Activated CD8-positive, alpha-beta T cell treated with anti-CD3 and anti-CD28 coated beads for 36 hours (primary cell): ENCODE measurements at regions not wholly inside any gene's neighbourhood (a gene's known extent, or its start where the extent isn't known, plus 50 kb on each side); places are given as distances from the start of the nearest gene placed in this dataset.

Experiments used
- ATAC-seq: fragments of 200-7000 bp; cut with Tn5 transposase; one replicate; pipeline ENCODE4 v1.10.0; 2021; ENCODE audit warnings: mild to moderate bottlenecking, moderate library complexity
- CTCF ChIA-PET: fragments of 350-600 bp; sonication (Branson Sonifier 250); formaldehyde crosslinking; loops from one replicate; lab custom pipeline; 2021; ENCODE audit warnings: antibody characterized with exemption; lab: Charles Lee
- POLR2A ChIA-PET: fragments of 350-600 bp; sonication (Branson Sonifier 250); formaldehyde crosslinking; loops from one replicate; lab custom pipeline; 2021; ENCODE audit warnings: antibody characterized with exemption; lab: Charles Lee
- DNase-seq: peaks from one replicate; pipeline ENCODE4 v3.0.0-alpha.2; 2020
- H3K27ac Mint-ChIP-seq: one replicate; pipeline ENCODE4 v1.8.0; 2021; ENCODE audit warnings: mild to moderate bottlenecking, mixed read lengths
- H3K27me3 Mint-ChIP-seq: one replicate; pipeline ENCODE4 v1.8.0; 2021; ENCODE audit warnings: mixed read lengths
- H3K36me3 Mint-ChIP-seq: one replicate; pipeline ENCODE4 v1.8.0; 2021; ENCODE audit warnings: low read depth, mixed read lengths
- H3K4me1 Mint-ChIP-seq: one replicate; pipeline ENCODE4 v1.8.0; 2021; ENCODE audit warnings: low read depth, mixed read lengths
- H3K4me3 Mint-ChIP-seq: one replicate; pipeline ENCODE4 v1.8.0; 2021; ENCODE audit warnings: mild to moderate bottlenecking, moderate library complexity, mixed read lengths
- H3K9me3 Mint-ChIP-seq: one replicate; pipeline ENCODE4 v1.8.0; 2021; ENCODE audit warnings: mixed read lengths
- intact Hi-C: fragments of 100-400 bp; cut with micrococcal nuclease; formaldehyde crosslinking; loops from one replicate; pipeline ENCODE4 v1.10.0; 2022
- TF ChIP-seq, protein P1 (sequence below): fragments of 200-600 bp; IDR thresholded peaks from one replicate; pipeline ENCODE4 v1.8.0; 2022; ENCODE audit warnings: antibody characterized with exemption, mild to moderate bottlenecking

DNA sequence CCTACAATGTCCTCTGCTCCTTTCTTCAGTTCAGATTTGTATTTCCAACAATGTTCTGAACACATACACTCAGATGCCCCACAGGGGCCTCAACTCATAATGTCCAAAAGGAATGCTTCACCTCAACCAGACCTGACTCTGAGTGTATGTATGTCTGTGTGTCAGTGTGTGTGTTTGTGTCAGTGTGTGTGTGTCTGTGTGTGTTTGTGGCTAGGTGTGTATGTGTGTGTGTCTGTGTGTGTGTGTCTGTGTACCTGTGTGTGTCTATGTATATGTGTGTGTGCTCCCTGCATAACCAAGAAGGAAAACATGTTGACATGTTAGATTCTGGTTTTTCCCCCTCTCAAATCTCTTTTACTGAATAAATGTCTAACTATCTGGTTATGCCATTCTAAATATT, 87.3 kb upstream of the PCSK1 start:
- ATAC-seq, result no peak
- H3K36me3 Mint-ChIP-seq, result no peaks in the 10 kb centered on the region
- no peak overlapping the region for H3K27ac Mint-ChIP-seq
- POLR2A ChIA-PET, result no interaction called here
- H3K9me3 Mint-ChIP-seq, result no peaks in the 10 kb centered on the region
- intact Hi-C loops, result no loop called here
- CTCF ChIA-PET, result no interaction called here
- no peak overlapping the region for H3K4me3 Mint-ChIP-seq
- no peaks in the 10 kb centered on the region for H3K4me1 Mint-ChIP-seq
- DNase-seq, result no peak
- H3K27me3 Mint-ChIP-seq, result no peaks in the 10 kb centered on the region
- TF ChIP-seq, protein P1, sequence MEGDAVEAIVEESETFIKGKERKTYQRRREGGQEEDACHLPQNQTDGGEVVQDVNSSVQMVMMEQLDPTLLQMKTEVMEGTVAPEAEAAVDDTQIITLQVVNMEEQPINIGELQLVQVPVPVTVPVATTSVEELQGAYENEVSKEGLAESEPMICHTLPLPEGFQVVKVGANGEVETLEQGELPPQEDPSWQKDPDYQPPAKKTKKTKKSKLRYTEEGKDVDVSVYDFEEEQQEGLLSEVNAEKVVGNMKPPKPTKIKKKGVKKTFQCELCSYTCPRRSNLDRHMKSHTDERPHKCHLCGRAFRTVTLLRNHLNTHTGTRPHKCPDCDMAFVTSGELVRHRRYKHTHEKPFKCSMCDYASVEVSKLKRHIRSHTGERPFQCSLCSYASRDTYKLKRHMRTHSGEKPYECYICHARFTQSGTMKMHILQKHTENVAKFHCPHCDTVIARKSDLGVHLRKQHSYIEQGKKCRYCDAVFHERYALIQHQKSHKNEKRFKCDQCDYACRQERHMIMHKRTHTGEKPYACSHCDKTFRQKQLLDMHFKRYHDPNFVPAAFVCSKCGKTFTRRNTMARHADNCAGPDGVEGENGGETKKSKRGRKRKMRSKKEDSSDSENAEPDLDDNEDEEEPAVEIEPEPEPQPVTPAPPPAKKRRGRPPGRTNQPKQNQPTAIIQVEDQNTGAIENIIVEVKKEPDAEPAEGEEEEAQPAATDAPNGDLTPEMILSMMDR, result no peak

GRCh38 chr5:96522635-96523355, 89.7 kb upstream of the PCSK1 start:
- Mint-ChIP-seq H3K27ac (no peak overlapping the region), H3K4me3 (no peak overlapping the region), H3K4me1 (no peaks in the 10 kb centered on the region), H3K36me3 (no peaks in the 10 kb centered on the region), H3K9me3 (no peaks in the 10 kb centered on the region), H3K27me3 (no peaks in the 10 kb centered on the region)
- ChIA-PET POLR2A (no interaction called here), CTCF (interaction anchor here (1.0 to 2.5 kb wide), 2 partner anchors 11 to 79 kb away, joined by 3 to 7 read pairs; no protein-coding TSS in a partner anchor)
- DNase-seq (no peak), ATAC-seq (no peak)
- intact Hi-C loops, result no loop called here
- TF ChIP-seq, protein P1, result no peak

DNA sequence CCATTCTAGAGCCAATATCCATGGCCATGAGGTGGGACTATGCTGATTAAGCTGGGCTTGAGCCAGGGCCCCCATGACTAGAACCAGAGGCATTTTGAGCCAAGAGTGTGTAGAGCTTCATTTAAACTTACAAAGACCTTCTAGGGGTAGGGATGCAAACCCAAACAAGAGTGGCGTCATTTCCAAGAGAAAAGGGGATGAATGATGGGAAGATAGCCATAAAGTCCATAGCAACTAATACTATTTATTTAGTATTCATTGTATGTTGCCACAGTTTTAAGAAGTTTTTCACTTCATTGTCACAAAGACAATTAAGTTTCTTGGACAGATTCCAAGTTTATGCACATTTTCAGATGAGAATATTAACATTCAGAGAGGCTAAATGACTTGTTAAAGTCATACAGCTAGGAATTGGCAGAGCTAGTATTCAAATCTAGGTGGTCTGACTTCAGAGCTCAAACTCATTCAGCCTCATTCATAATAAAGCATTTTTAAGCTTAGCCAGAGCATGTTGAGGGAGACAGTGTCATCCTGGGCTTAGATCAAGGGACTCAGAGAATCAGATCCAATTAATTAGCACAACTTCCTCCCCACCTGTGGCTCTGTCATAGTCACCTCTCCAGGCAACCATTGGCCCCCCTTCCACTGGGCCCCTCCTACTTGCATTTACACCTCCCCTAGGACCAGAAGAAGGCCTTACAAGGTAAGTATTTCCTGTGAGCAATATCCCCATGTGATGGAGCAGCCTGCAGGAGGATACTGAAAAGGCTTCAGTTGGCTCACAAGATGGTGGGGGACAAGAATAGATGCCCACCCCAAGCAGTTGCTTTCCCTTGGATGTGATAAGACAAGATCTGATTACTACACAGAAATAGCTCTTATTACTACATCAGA, 95.0 kb upstream of the PCSK1 start:
- DNase-seq (peak; percentile 24), ATAC-seq (peak; percentile 86)
- H3K4me1 Mint-ChIP-seq, result peaks cover 9% of the 10 kb centered on the region
- no peaks in the 10 kb centered on the region for H3K36me3 Mint-ChIP-seq
- TF ChIP-seq, protein P1, result no peak
- ChIA-PET POLR2A (no interaction called here), CTCF (interaction anchor here (0.7 to 1.6 kb wide), 5 partner anchors 9 to 192 kb away, joined by 3 read pairs; no protein-coding TSS in a partner anchor)
- H3K27me3 Mint-ChIP-seq, result no peaks in the 10 kb centered on the region
- no peak overlapping the region for H3K27ac Mint-ChIP-seq
- intact Hi-C loops, result no loop called here
- no peak overlapping the region for H3K4me3 Mint-ChIP-seq
- no peaks in the 10 kb centered on the region for H3K9me3 Mint-ChIP-seq

DNA sequence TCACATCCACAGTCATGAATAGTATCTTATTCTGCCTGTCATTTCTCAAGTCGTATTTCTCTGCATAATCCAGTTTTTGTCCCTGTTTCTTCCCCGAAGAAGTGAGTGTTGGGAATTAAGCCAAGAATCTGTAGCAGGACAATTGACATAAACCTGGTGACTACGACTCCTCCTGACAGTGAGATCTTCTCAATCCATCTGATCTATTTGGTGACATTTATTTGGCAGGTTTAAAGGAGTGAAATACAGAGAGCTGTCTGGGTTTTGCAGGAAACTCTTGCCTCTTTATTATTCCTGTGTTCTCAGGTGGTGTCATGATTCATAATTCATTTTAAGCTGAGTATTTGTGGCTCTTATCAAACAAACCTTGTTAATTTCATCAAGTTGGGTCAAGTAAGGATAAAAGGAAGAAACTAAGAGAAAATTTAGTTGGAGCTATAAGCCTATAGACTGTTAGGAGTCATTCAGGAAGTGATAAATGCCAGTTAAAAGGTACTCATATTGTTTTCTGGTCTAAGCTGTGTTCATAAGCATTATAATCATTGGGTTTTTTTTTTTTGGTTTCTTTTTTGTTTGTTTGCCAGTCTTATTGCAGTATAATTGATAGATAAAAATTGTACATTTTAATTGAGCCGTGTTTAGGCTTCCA, 95.9 kb upstream of the PCSK1 start:
- CTCF ChIA-PET, result interaction anchor here (1.1 to 1.6 kb wide), 2 partner anchors 8 to 67 kb away, joined by 3 read pairs; no protein-coding TSS in a partner anchor
- POLR2A ChIA-PET, result interaction anchor here (0.6 kb wide), 1 partner anchor 76 kb away, joined by 4 read pairs; no protein-coding TSS in a partner anchor
- H3K27ac Mint-ChIP-seq, result no peak overlapping the region
- no peaks in the 10 kb centered on the region for H3K36me3 Mint-ChIP-seq
- intact Hi-C loops, result no loop called here
- no peak overlapping the region for H3K4me3 Mint-ChIP-seq
- no peak for ATAC-seq
- no peak for DNase-seq
- peaks cover 9% of the 10 kb centered on the region for H3K4me1 Mint-ChIP-seq
- no peaks in the 10 kb centered on the region for H3K9me3 Mint-ChIP-seq
- TF ChIP-seq, protein P1, result no peak
- no peaks in the 10 kb centered on the region for H3K27me3 Mint-ChIP-seq
